Ovary (tissue), 3 donors: ENCODE measurements at regions not wholly inside any gene's neighbourhood (a gene's known extent, or its start where the extent isn't known, plus 50 kb on each side); places are given as distances from the start of the nearest gene placed in this dataset.

Experiments used
- CTCF ChIP-seq, 3 donors: fragments of 450-650 bp in 2 of 3; fragments of 200-600 bp in 1 of 3; IDR thresholded peaks; one replicate each; pipeline versions ENCODE4 v1.5.1 to v1.8.0; 2016 to 2022; ENCODE audit warnings: antibody characterized with exemption in 3 of 3, mild to moderate bottlenecking in 1 of 3
- EP300 ChIP-seq: sonication (generic); formaldehyde crosslinking; IDR thresholded peaks from one replicate; pipeline ENCODE4 v1.6.1; 2017; ENCODE audit warnings: antibody characterized with exemption
- POLR2A ChIP-seq: fragments of 450-650 bp; IDR thresholded peaks from one replicate; pipeline ENCODE4 v1.6.1; 2017; ENCODE audit warnings: antibody characterized with exemption, mild to moderate bottlenecking, moderate library complexity
- donor health status: DM: no; HTN: no; CAD: no.

DNA sequence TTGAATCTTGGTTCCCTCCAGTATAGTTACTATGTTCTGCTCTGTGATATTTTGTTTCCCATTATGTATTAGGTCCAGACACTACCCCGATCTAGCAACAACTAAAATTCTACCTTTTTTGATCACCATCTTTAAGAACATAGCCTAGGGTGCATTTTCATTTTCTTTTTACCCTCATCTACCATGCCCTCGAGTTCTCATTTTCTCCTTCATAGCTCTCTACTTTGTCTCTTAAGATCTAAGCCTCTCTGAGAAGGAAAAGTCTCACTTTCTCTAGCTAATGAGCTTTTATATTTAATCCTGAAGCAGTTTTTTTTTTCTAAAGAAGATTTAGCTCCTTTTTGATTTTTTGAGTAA is 1089.4 kb upstream of the SLC39A10 start:
- TF ChIP-seq CTCF (IDR thresholded peaks at IDR 0.05) (no peak), EP300 (no peak), POLR2A (no peak)
